ENCODE measurements at regions not wholly inside any gene's neighbourhood (a gene's known extent, or its start where the extent isn't known, plus 50 kb on each side); places are given as distances from the start of the nearest gene placed in this dataset.

- DNase-seq (ENCODE audit: low read depth), result no peak
- TF ChIP-seq, protein P1, sequence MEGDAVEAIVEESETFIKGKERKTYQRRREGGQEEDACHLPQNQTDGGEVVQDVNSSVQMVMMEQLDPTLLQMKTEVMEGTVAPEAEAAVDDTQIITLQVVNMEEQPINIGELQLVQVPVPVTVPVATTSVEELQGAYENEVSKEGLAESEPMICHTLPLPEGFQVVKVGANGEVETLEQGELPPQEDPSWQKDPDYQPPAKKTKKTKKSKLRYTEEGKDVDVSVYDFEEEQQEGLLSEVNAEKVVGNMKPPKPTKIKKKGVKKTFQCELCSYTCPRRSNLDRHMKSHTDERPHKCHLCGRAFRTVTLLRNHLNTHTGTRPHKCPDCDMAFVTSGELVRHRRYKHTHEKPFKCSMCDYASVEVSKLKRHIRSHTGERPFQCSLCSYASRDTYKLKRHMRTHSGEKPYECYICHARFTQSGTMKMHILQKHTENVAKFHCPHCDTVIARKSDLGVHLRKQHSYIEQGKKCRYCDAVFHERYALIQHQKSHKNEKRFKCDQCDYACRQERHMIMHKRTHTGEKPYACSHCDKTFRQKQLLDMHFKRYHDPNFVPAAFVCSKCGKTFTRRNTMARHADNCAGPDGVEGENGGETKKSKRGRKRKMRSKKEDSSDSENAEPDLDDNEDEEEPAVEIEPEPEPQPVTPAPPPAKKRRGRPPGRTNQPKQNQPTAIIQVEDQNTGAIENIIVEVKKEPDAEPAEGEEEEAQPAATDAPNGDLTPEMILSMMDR (IDR thresholded peaks at IDR 0.05; ENCODE audit: insufficient read depth, low read depth, low read length, missing control alignments), result no peak
- no peak overlapping the region for H3K4me3 ChIP-seq (ENCODE audit: low read length)
Measured at GRCh38 chr6:14252271-14252850, 134.8 kb downstream of the CD83 start.

GRCh38 chr6:14254505-14254904, 136.9 kb downstream of the CD83 start:
- TF ChIP-seq, protein P1 (IDR thresholded peaks at IDR 0.05; ENCODE audit: insufficient read depth, low read depth, low read length, missing control alignments), result no peak
- no peak overlapping the region for H3K4me3 ChIP-seq (ENCODE audit: low read length)
- no peak for DNase-seq (ENCODE audit: low read depth)

- TF ChIP-seq, protein P1 (IDR thresholded peaks at IDR 0.05; ENCODE audit: insufficient read depth, low read depth, low read length, missing control alignments), result no peak
- no peak overlapping the region for H3K4me3 ChIP-seq (ENCODE audit: low read length)
- DNase-seq (ENCODE audit: low read depth), result no peak
Measured at GRCh38 chr6:14255916-14256315, 138.3 kb downstream of the CD83 start.

DNA sequence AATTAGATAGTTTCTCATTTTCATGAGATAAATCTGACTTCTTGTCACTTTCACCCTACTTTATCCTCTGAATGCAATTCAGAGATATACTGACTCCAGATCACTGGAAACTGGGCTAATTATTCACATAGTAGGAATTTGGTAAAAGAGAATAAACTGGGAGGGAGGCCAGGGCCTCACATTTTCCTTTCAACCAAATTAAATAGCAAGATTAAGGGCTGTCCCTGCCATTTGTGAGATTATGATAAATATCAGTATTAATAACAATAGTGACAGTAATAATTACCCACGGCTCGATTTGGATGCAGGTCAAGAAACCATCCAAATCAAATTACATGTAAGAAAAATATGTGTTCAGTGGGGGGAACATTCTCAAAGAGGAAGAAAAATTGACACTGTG, 140.5 kb downstream of the CD83 start:
- TF ChIP-seq, protein P1 (IDR thresholded peaks at IDR 0.05; ENCODE audit: insufficient read depth, low read depth, low read length, missing control alignments), result no peak
- no peak overlapping the region for H3K4me3 ChIP-seq (ENCODE audit: low read length)
- DNase-seq (ENCODE audit: low read depth), result no peak

DNA sequence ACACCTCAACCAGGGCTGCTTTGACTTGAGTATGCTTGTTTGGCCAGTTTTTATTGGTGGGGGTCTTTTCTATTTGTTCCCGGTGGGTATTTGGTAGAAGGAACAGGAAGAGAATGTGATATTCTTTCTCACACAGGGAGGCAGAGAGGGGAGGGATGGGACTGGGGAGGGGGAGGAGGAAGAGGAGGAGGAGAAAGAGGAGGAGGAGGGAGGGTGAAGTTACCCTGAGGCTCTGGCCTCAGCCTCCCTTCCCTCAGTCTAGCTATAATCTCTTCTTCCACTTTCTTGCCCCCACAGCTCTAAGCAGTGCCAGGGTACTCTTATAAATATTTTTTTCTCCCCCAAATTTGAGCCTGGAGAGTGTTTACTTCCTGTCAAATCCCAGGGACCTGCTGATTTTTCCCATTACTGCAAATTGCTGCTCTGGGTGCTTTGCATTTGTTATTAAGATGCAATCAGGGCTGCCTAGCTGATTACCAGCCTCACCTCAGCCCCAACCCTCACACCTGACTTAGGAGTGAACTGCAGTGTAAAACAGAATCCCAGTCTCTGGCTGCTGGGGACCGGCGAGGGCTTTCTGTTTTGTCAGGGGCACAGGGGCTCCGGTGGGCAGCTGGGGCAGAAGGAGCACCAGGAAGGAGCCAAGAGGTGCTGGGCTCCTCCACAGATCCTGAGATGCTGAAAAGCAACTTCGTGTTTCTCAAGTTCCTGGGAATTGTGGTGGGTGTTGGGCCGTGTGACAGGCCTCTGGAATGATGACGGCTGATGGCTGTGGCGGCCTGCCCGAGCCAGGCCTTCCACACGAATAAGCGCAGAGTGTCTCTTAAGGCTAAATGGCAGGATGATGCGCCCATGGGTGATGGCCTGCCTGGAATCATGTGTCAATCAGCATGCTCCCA, 141.4 kb downstream of the CD83 start:
- TF ChIP-seq, protein P1 (IDR thresholded peaks at IDR 0.05; ENCODE audit: insufficient read depth, low read depth, low read length, missing control alignments), result no peak
- no peak for DNase-seq (ENCODE audit: low read depth)
- H3K4me3 ChIP-seq (ENCODE audit: low read length), result no peak overlapping the region

DNA sequence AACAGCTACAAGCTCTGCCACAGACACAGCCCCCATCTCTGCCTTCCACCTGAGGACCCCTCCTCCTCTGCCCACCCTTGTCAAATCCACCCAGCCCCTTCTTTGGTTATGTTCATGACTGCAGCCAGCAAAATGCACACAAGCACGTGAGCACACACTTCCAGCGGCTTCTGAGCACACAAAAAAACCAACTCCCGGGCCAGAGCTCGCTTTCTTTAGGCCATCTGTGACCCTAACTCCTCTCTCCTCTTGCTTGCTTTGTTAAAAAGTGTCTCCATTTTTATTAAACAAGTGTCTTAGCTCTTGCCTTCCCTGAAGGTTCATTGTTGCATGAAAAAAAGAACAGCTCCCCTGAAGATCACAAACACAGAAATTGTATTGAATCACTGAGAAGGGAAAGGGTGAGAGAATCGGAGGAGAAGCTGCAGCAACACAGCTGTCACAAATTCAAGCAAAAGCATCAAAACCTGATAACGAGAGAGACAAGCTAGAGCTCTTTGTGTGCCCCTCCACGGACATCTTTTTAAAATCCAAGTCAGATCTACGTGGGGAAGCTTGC, 142.1 kb downstream of the CD83 start:
- TF ChIP-seq, protein P1 (IDR thresholded peaks at IDR 0.05; ENCODE audit: insufficient read depth, low read depth, low read length, missing control alignments), result no peak
- no peak for DNase-seq (ENCODE audit: low read depth)
- no peak overlapping the region for H3K4me3 ChIP-seq (ENCODE audit: low read length)
